HCT116 (cell line): ENCODE measurements at regions not wholly inside any gene's neighbourhood (a gene's known extent, or its start where the extent isn't known, plus 50 kb on each side); places are given as distances from the start of the nearest gene placed in this dataset.
A peak's percentile ranks its signal among the peaks of the same experiment; 100 is the strongest.

Experiments used
- ATAC-seq: fragments of 200-7000 bp; cut with Tn5 transposase; 2 replicates; pipeline ENCODE4 v1.9.1; 2020; ENCODE audit warnings: mild to moderate bottlenecking, moderate library complexity
- BruUV-seq: library from RNA; stranded (reverse); fragments of 400-500 nt; replicated peaks from 2 replicates; lab custom pipeline; 2021; lab: Mats Ljungman, UMichigan
- CTCF ChIA-PET: fragments of 300-600 bp; sonication (Branson Sonifier 250); formaldehyde crosslinking; loops from one replicate; lab custom pipeline; 2021; ENCODE audit warnings: antibody characterized with exemption; lab: Charles Lee
- POLR2A ChIA-PET: fragments of 300-600, 350-600 bp; sonication (Branson Sonifier 250); formaldehyde crosslinking; loops from one replicate; lab custom pipeline; 2021; ENCODE audit warnings: antibody characterized with exemption; lab: Charles Lee
- RAD21 ChIA-PET, 2 experiments: fragments of 300-600 bp; sonication (Branson Sonifier 250); formaldehyde crosslinking; loops; one replicate each; lab custom pipeline; 2023; ENCODE audit warnings: low total read pairs in 2 of 2; ENCODE audit not compliant: uncharacterized antibody in 2 of 2, unreplicated experiment in 2 of 2, low non-redundant PET in 1 of 2; lab: Charles Lee
- DNase-seq: peaks from one replicate; pipeline ENCODE4 v3.0.0-alpha.2; 2010; ENCODE audit warnings: low read depth, low spot score
- H2AFZ ChIP-seq: fragments of 200-600 bp; shearing (Covaris generic), sonication (generic); 2 replicates; pipeline ENCODE4 v1.6.1; 2017; ENCODE audit warnings: low read depth, mixed run types, mixed read lengths, antibody characterized with exemption, low read length; ENCODE audit not compliant: poor library complexity, severe bottlenecking
- H3K27ac ChIP-seq: 2 replicates; pipeline ENCODE4 v1.5.1; 2012; ENCODE audit warnings: low read depth, low read length
- H3K27me3 ChIP-seq: fragments of 200-600 bp; sonication (generic); 2 replicates; pipeline ENCODE4 v1.6.1; 2016; ENCODE audit warnings: mixed run types, low read length, mixed read lengths; ENCODE audit not compliant: insufficient read depth
- H3K36me3 ChIP-seq, 2 experiments: fragments of 200-500 bp in 1 of 2; fragments of 200-600 bp in 1 of 2; sonication (Bioruptor generic) in 1 of 2; sonication (generic) in 1 of 2; 2 replicates each; pipeline versions ENCODE4 v1.5.1 to v1.6.1; 2014 to 2016; ENCODE audit warnings: low read length in 2 of 2, inconsistent platforms in 1 of 2, mixed read lengths in 1 of 2, mixed run types in 1 of 2; ENCODE audit not compliant: insufficient read depth in 2 of 2, control insufficient read depth in 1 of 2
- H3K4me1 ChIP-seq, 2 experiments: fragments of 200-600 bp in 1 of 2; sonication (generic) in 1 of 2; 2 replicates each; pipeline versions ENCODE4 v1.5.1 to v1.6.1; 2012 to 2017; ENCODE audit warnings: low read length in 2 of 2, inconsistent platforms in 1 of 2, mild to moderate bottlenecking in 1 of 2, mixed read lengths in 1 of 2, mixed run types in 1 of 2, moderate library complexity in 1 of 2; ENCODE audit not compliant: insufficient read depth in 2 of 2, control insufficient read depth in 1 of 2
- H3K4me2 ChIP-seq: fragments of 200-600 bp; sonication (generic); 2 replicates; pipeline ENCODE4 v1.6.1; 2017; ENCODE audit warnings: mixed run types, low read length, mixed read lengths
- H3K4me3 ChIP-seq, 2 experiments: fragments of 200-600 bp in 1 of 2; sonication (generic) in 1 of 2; replicated peaks in 1 of 2; 2 replicates each; pipeline ENCODE4 v1.5.1; 2011 to 2016; ENCODE audit warnings: low read length in 2 of 2, control low read depth in 1 of 2, low read depth in 1 of 2, mild to moderate bottlenecking in 1 of 2, mixed read lengths in 1 of 2, mixed run types in 1 of 2
- H3K79me2 ChIP-seq: fragments of 200-600 bp; sonication (generic); 2 replicates; pipeline ENCODE4 v1.6.1; 2017; ENCODE audit warnings: mild to moderate bottlenecking, mixed run types, low read length, moderate library complexity, mixed read lengths; ENCODE audit not compliant: insufficient read depth
- H3K9ac ChIP-seq: fragments of 200-600 bp; sonication (generic); 2 replicates; pipeline ENCODE4 v1.6.1; 2016; ENCODE audit warnings: low read length, mixed read lengths
- H3K9me2 ChIP-seq: fragments of 200-600 bp; sonication (generic), shearing (Covaris generic); 2 replicates; pipeline ENCODE4 v1.6.1; 2017; ENCODE audit warnings: mixed run types, mild to moderate bottlenecking, moderate library complexity; ENCODE audit not compliant: insufficient read depth
- H3K9me3 ChIP-seq, 2 experiments: fragments of 200-500 bp in 1 of 2; fragments of 200-600 bp in 1 of 2; sonication (Bioruptor generic) in 1 of 2; sonication (generic) in 1 of 2; 2 replicates each; pipeline ENCODE4 v1.6.1; 2014 to 2017; ENCODE audit warnings: low read length in 2 of 2, mixed read lengths in 2 of 2, inconsistent platforms in 1 of 2, low read depth in 1 of 2, mild to moderate bottlenecking in 1 of 2, mixed run types in 1 of 2, moderate library complexity in 1 of 2; ENCODE audit not compliant: control insufficient read depth in 1 of 2, insufficient read depth in 1 of 2
- H4K20me1 ChIP-seq: fragments of 200-600 bp; sonication (generic), shearing (Covaris generic); 2 replicates; pipeline ENCODE4 v1.6.1; 2017; ENCODE audit warnings: mixed run types, mild to moderate bottlenecking, moderate library complexity; ENCODE audit not compliant: insufficient read depth
- CBX3 ChIP-seq: IDR thresholded peaks from 2 replicates; pipeline ENCODE4 v1.6.1; 2012; ENCODE audit warnings: low read depth
- EZH2 ChIP-seq: fragments of 200-600 bp; sonication (generic); IDR thresholded peaks from 2 replicates; pipeline ENCODE4 v1.6.1; 2017; ENCODE audit warnings: antibody characterized with exemption, mixed run types
- JUND ChIP-seq: IDR thresholded peaks from 2 replicates; pipeline ENCODE4 v1.6.1; 2012
- POLR2AphosphoS5 ChIP-seq: IDR thresholded peaks from 2 replicates; pipeline ENCODE4 v1.6.1; 2011; ENCODE audit warnings: mild to moderate bottlenecking, low read depth, low read length, moderate library complexity
- SIN3A ChIP-seq: IDR thresholded peaks from 2 replicates; pipeline ENCODE4 v1.6.1; 2012; ENCODE audit warnings: low read depth
- SP1 ChIP-seq: IDR thresholded peaks from 2 replicates; pipeline ENCODE4 v1.6.1; 2012; ENCODE audit warnings: low read depth
- TCF7L2 ChIP-seq: IDR thresholded peaks from 2 replicates; pipeline ENCODE4 v1.7.0; 2011; ENCODE audit warnings: borderline replicate concordance, inconsistent platforms; ENCODE audit not compliant: insufficient read depth, insufficient read length; ENCODE audit errors: extremely low read depth
- YY1 ChIP-seq: IDR thresholded peaks from 2 replicates; pipeline ENCODE4 v1.6.1; 2011; ENCODE audit warnings: low read length, low read depth, moderate library complexity, mild to moderate bottlenecking; ENCODE audit not compliant: insufficient replicate concordance; ENCODE audit errors: extremely low read depth
- ZNF274 ChIP-seq: fragments of 200-500 bp; sonication (Bioruptor generic); IDR thresholded peaks from 2 replicates; pipeline ENCODE4 v1.6.1; 2014; ENCODE audit warnings: mild to moderate bottlenecking, low read depth, low read length, inconsistent platforms
- intact Hi-C: fragments of 100-400 bp; cut with micrococcal nuclease; formaldehyde crosslinking; loops from 2 replicates; pipeline ENCODE4 v1.10.0; 2022
- TF ChIP-seq, protein P1 (sequence below): IDR thresholded peaks from 2 replicates; pipeline ENCODE4 v1.6.1; 2012
- TF ChIP-seq, protein P2 (sequence below): IDR thresholded peaks from 2 replicates; pipeline ENCODE4 v1.6.1; 2012

DNA sequence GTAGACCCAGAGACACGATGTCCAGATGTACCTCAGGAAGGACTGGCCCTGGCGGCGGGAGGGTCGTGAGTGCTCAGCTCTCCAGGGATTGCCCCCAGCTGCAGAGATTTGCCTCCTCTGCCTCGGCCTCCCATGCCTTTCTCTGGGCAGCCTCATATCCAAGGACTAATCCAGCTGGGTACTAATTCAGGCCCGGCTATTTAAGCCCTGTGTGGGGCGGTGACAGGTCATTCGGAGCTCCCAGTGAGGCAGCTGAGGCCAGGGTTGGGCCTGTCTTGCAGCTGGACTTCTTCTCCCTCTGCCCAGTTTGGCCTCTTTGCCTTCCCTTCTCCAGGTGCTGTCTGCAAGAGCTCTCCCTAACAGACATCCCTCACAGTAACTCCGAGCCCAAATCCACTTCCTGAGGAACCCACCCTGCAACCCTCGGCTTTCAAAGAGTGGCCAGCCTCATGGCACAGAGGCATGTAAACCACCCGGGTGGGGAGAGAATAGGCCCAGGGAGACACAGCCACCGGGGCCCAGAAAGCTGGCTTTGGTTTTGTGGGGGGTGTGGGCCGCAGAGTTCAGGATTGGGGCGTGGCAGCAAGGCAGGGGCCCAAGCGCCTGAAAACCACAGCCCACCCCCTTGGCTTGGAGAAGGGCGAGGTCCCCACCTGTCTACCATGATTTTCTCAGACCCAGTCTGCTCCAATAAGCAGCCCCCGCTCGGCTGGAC, 85.8 kb downstream of the PPCDC start:
- ATAC-seq (peak; percentile 2; the same call in 1 of the 2 replicates), DNase-seq (no peak)
- Histone ChIP-seq H3K9ac (no peak overlapping the region), H3K9me3 (no peaks in the 10 kb centered on the region; a peak in 2 of 4 replicates), H2AFZ (no peak overlapping the region), H3K9me2 (no peaks in the 10 kb centered on the region), H3K36me3 (no peaks in the 10 kb centered on the region), H3K27me3 (no peaks in the 10 kb centered on the region), H3K4me3 (no peak overlapping the region), H4K20me1 (no peaks in the 10 kb centered on the region), H3K4me2 (peak overlapping the region; percentile 58), H3K27ac (no peak overlapping the region), H3K4me1 (peaks cover 51 to 55% of the 10 kb centered on the region in 2 experiments), H3K79me2 (no peaks in the 10 kb centered on the region)
- no TSS peak for BruUV-seq
- ChIA-PET CTCF (interaction anchor here (0.9 kb wide), 1 partner anchor 92 kb away, joined by 3 read pairs; the partner anchor contains the start of gene C15orf39), POLR2A (interaction anchor here (1.4 kb wide), 1 partner anchor 95 kb away, joined by 3 read pairs; no protein-coding TSS in a partner anchor), RAD21 (no interaction called here)
- intact Hi-C loops: loop anchor here (5.0 kb wide), 2 partner anchors 72 to 93 kb away; partner anchors contain the start of gene C15orf39
- TF ChIP-seq, protein P1, sequence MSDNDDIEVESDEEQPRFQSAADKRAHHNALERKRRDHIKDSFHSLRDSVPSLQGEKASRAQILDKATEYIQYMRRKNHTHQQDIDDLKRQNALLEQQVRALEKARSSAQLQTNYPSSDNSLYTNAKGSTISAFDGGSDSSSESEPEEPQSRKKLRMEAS: no peak
- TF ChIP-seq TCF7L2 (no peak), CBX3 (no peak), ZNF274 (no peak), JUND (no peak), SP1 (no peak), SIN3A (no peak), POLR2AphosphoS5 (no peak)
- TF ChIP-seq, protein P2, sequence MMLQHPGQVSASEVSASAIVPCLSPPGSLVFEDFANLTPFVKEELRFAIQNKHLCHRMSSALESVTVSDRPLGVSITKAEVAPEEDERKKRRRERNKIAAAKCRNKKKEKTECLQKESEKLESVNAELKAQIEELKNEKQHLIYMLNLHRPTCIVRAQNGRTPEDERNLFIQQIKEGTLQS: no peak

DNA sequence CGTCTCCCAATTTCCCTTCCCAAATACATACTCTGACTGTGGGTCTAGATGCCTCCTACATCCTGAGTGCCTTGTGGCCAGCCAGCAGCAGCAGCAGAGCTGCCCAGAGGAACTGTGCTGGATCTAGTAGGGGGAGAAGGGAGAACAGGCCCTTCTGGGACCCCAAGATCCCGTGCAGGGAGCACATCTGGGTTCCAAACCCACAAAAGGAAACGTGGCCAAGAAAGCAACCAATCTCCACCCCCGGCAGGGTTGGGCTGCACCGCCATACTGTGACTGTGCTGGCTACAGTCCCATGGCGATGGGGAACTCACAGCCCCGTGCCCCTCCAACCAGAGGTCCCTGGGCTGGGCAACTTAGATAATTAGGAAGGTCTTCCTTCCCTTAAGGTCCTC, 86.3 kb downstream of the PPCDC start:
- H3K9me3 ChIP-seq: no peaks in the 10 kb centered on the region; a peak in 2 of 4 replicates
- ATAC-seq: no peak
- no peak overlapping the region for H3K9ac ChIP-seq
- no peak overlapping the region for H3K27ac ChIP-seq
- no TSS peak for BruUV-seq
- H3K27me3 ChIP-seq: no peaks in the 10 kb centered on the region
- no peaks in the 10 kb centered on the region for H3K9me2 ChIP-seq
- peaks cover 46 to 49% of the 10 kb centered on the region in 2 experiments for H3K4me1 ChIP-seq
- no peak overlapping the region for H3K4me2 ChIP-seq
- no peaks in the 10 kb centered on the region for H4K20me1 ChIP-seq
- TF ChIP-seq SP1 (no peak), SIN3A (no peak), YY1 (no peak), EZH2 (no peak)
- ChIA-PET RAD21 (no interaction called here), CTCF (no interaction called here), POLR2A (no interaction called here)
- no peak for DNase-seq
- H3K79me2 ChIP-seq: no peaks in the 10 kb centered on the region
- no peaks in the 10 kb centered on the region for H3K36me3 ChIP-seq
- H3K4me3 ChIP-seq: no peak overlapping the region
- intact Hi-C loops: loop anchor here (5.0 kb wide), 2 partner anchors 72 to 93 kb away; partner anchors contain the start of gene C15orf39
- H2AFZ ChIP-seq: no peak overlapping the region
